ENCODE measurements at regions not wholly inside any gene's neighbourhood (a gene's known extent, or its start where the extent isn't known, plus 50 kb on each side); places are given as distances from the start of the nearest gene placed in this dataset.

DNA sequence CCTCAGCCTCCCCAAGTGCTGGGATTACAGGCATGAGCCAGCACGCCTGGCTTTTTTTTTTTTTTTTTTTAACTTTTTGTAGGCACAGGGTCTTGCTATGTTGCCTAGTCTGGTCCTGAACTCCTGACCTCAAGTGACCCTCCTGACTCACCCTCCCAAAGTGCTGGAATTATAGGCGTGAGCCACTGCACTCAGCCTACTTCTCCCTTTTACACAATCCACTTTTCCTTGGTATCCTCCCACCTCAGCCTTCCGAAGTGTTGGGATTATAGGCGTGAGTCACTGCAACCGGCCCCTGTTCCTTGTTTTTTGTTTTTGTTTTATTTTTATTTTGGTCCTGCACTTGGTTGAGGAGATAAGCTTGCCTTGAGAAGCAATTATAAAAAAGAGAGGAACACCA is 75.9 kb upstream of the KMT2C start:
- Histone ChIP-seq H3K4me3 (ENCODE audit: low read length in 3 of 3) (no peak overlapping the region), H3K36me3 (ENCODE audit: control insufficient read depth in 2 of 3, insufficient read depth in 3 of 3, low read length in 3 of 3) (no peaks in the 10 kb centered on the region), H3K27me3 (ENCODE audit: control insufficient read depth, insufficient read depth, low read length) (no peaks in the 10 kb centered on the region), H3K27ac (ENCODE audit: low read depth in 2 of 2, low read length in 2 of 2) (no peak overlapping the region), H3K9ac (ENCODE audit: low read length in 3 of 3) (no peak overlapping the region), H3K9me3 (ENCODE audit: control insufficient read depth in 2 of 3, insufficient read depth in 1 of 3, low read length in 3 of 3) (no peaks in the 10 kb centered on the region), H3K4me1 (ENCODE audit: control insufficient read depth in 2 of 3, insufficient read depth in 2 of 3, low read depth in 1 of 3, low read length in 3 of 3) (no peaks in the 10 kb centered on the region)
- no peak for DNase-seq
- intact Hi-C loops (cut with DNase I): no loop called here
- FAIRE-seq: no peak
- TF ChIP-seq CTCF (IDR thresholded peaks at IDR 0.05; ENCODE audit: borderline replicate concordance, extremely low read depth, insufficient read depth): no peak

DNA sequence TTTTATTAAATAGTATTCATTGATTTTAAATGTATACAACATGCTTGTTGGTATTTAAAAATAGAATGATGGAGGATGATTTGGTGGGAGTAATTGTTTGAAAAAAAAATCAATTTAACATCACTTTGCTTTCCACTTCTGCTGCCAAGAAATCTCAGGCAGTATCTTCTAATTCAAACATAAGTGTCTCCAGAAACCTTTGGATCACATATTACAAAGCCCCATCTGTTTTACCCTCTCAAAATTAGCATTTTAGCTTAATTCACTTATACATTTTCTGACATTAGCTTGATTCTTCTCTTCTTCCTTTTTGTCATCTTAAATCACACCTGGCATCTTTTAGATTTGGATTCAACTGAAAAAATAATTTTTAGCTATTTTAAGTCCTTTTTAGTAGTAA is 72.9 kb upstream of the KMT2C start:
- H3K36me3 ChIP-seq (ENCODE audit: control insufficient read depth in 2 of 3, insufficient read depth in 3 of 3, low read length in 3 of 3): no peaks in the 10 kb centered on the region
- no peak overlapping the region for H3K27ac ChIP-seq (ENCODE audit: low read depth in 2 of 2, low read length in 2 of 2)
- H3K9me3 ChIP-seq (ENCODE audit: control insufficient read depth in 2 of 3, insufficient read depth in 1 of 3, low read length in 3 of 3): no peaks in the 10 kb centered on the region
- no peaks in the 10 kb centered on the region for H3K4me1 ChIP-seq (ENCODE audit: control insufficient read depth in 2 of 3, insufficient read depth in 2 of 3, low read depth in 1 of 3, low read length in 3 of 3)
- intact Hi-C loops (cut with DNase I): no loop called here
- TF ChIP-seq CTCF (IDR thresholded peaks at IDR 0.05; ENCODE audit: borderline replicate concordance, extremely low read depth, insufficient read depth): no peak
- no peak overlapping the region for H3K9ac ChIP-seq (ENCODE audit: low read length in 3 of 3)
- no peak overlapping the region for H3K4me3 ChIP-seq (ENCODE audit: low read length in 3 of 3)
- DNase-seq: no peak
- H3K27me3 ChIP-seq (ENCODE audit: control insufficient read depth, insufficient read depth, low read length): no peaks in the 10 kb centered on the region
- no peak for FAIRE-seq

DNA sequence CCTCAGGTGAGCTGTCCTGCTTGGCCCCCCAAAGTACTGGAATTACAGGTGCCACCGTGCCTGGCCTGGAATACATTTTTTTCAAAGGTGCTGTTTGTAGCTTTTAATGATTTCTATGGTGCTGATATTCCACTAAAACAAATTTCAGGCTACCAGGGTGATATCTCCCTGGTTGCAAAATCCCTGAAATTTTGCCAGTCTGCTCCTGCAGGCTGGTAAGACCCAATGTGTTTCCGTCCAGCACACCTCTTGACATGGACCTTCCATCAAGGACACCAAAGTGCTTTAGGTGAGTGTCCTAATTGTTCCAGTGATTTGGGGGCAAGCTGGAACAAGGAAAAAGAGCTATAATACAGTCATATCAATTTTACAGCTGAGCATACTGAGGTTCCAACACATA is 69.8 kb upstream of the KMT2C start:
- intact Hi-C loops (cut with DNase I): no loop called here
- no peak for FAIRE-seq

More for the DNA sequence above, 69.8 kb upstream of the KMT2C start:
- Histone ChIP-seq H3K36me3 (ENCODE audit: control insufficient read depth in 2 of 3, insufficient read depth in 3 of 3, low read length in 3 of 3) (no peaks in the 10 kb centered on the region), H3K4me1 (ENCODE audit: control insufficient read depth in 2 of 3, insufficient read depth in 2 of 3, low read depth in 1 of 3, low read length in 3 of 3) (no peaks in the 10 kb centered on the region), H3K27ac (ENCODE audit: low read depth in 2 of 2, low read length in 2 of 2) (no peak overlapping the region), H3K4me3 (ENCODE audit: low read length in 3 of 3) (no peak overlapping the region), H3K9me3 (ENCODE audit: control insufficient read depth in 2 of 3, insufficient read depth in 1 of 3, low read length in 3 of 3) (no peaks in the 10 kb centered on the region), H3K27me3 (ENCODE audit: control insufficient read depth, insufficient read depth, low read length) (no peaks in the 10 kb centered on the region), H3K9ac (ENCODE audit: low read length in 3 of 3) (no peak overlapping the region)
- TF ChIP-seq CTCF (IDR thresholded peaks at IDR 0.05; ENCODE audit: borderline replicate concordance, extremely low read depth, insufficient read depth): no peak
- peak in 1 of 5 donors; percentile 18 for DNase-seq
